ENCODE measurements at regions not wholly inside any gene's neighbourhood (a gene's known extent, or its start where the extent isn't known, plus 50 kb on each side); places are given as distances from the start of the nearest gene placed in this dataset.

GRCh38 chr5:118199801-118200200, 788.5 kb downstream of the DTWD2 start:
- Histone ChIP-seq H3K36me3 (replicated peaks; ENCODE audit: insufficient read depth, low read length) (no peaks in the 10 kb centered on the region), H3K27me3 (replicated peaks; ENCODE audit: insufficient read depth, low read length) (no peaks in the 10 kb centered on the region), H3K4me2 (ENCODE audit: low read depth, low read length) (no peak overlapping the region), H3K4me3 (ENCODE audit: low read length) (no peak overlapping the region), H3K9me3 (replicated peaks; ENCODE audit: insufficient read depth, low read length) (no peaks in the 10 kb centered on the region), H3K9ac (ENCODE audit: low read length) (no peak overlapping the region), H3F3A (ENCODE audit: insufficient read depth, low read length) (no peaks in the 10 kb centered on the region), H3K27ac (ENCODE audit: low read length) (no peak overlapping the region), H2AFZ (ENCODE audit: low read length) (no peak overlapping the region), H3K9me2 (replicated peaks; ENCODE audit: insufficient read depth, low read length) (no peaks in the 10 kb centered on the region), H4K20me1 (ENCODE audit: insufficient read depth, low read length) (no peaks in the 10 kb centered on the region), H3K79me2 (ENCODE audit: low read length) (no peaks in the 10 kb centered on the region), H3K4me1 (ENCODE audit: low read length) (no peaks in the 10 kb centered on the region)
- TF ChIP-seq EZH2 (optimal IDR thresholded peaks at IDR 0.05; ENCODE audit: low read depth, low read length) (no peak), CTCF (IDR thresholded peaks at IDR 0.05; ENCODE audit: low read length) (no peak), EZH2phosphoT487 (IDR thresholded peaks at IDR 0.05; ENCODE audit: low read length) (no peak)
- DNase-seq, result no peak

GRCh38 chr5:118196229-118196628, 792.1 kb downstream of the DTWD2 start:
- H3K4me3 ChIP-seq (ENCODE audit: low read length), result no peak overlapping the region
- no peaks in the 10 kb centered on the region for H4K20me1 ChIP-seq (ENCODE audit: insufficient read depth, low read length)
- no peaks in the 10 kb centered on the region for H3K79me2 ChIP-seq (ENCODE audit: low read length)
- TF ChIP-seq EZH2phosphoT487 (IDR thresholded peaks at IDR 0.05; ENCODE audit: low read length) (no peak), EZH2 (optimal IDR thresholded peaks at IDR 0.05; ENCODE audit: low read depth, low read length) (no peak), CTCF (IDR thresholded peaks at IDR 0.05; ENCODE audit: low read length) (no peak)
- no peaks in the 10 kb centered on the region for H3K36me3 ChIP-seq (replicated peaks; ENCODE audit: insufficient read depth, low read length)
- H3K4me2 ChIP-seq (ENCODE audit: low read depth, low read length), result no peak overlapping the region
- H3K9me3 ChIP-seq (replicated peaks; ENCODE audit: insufficient read depth, low read length), result no peaks in the 10 kb centered on the region
- no peaks in the 10 kb centered on the region; the same call in 1 of the 2 replicates for H3F3A ChIP-seq (ENCODE audit: insufficient read depth, low read length)
- H2AFZ ChIP-seq (ENCODE audit: low read length), result no peak overlapping the region
- no peak for DNase-seq
- no peaks in the 10 kb centered on the region for H3K27me3 ChIP-seq (replicated peaks; ENCODE audit: insufficient read depth, low read length)
- H3K9ac ChIP-seq (ENCODE audit: low read length), result no peak overlapping the region
- no peaks in the 10 kb centered on the region for H3K4me1 ChIP-seq (ENCODE audit: low read length)
- no peak overlapping the region for H3K27ac ChIP-seq (ENCODE audit: low read length)
- H3K9me2 ChIP-seq (replicated peaks; ENCODE audit: insufficient read depth, low read length), result no peaks in the 10 kb centered on the region

DNA sequence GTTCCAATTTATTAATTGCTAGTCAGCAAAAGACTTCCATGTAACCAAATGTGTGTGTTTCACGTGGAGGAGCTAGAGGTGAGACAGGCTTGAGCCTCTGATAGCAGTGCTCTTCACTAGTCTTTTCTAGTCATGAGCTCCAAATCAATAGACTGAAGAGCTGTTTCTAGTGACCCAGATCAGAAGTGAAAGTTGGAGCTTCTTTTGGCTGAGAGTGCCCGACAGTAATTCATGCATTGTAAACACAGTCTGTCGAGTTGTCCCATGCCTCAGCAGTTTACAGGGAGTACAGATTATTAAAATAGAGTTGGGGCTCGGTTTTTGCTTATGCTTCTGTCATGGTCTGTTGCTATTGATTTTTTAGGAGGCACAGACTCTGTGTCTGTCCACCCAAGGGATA, 793.1 kb downstream of the DTWD2 start:
- no peak overlapping the region for H3K4me2 ChIP-seq (ENCODE audit: low read depth, low read length)
- no peaks in the 10 kb centered on the region for H3K4me1 ChIP-seq (ENCODE audit: low read length)
- H3K27ac ChIP-seq (ENCODE audit: low read length), result no peak overlapping the region
- H3K4me3 ChIP-seq (ENCODE audit: low read length), result no peak overlapping the region
- TF ChIP-seq CTCF (IDR thresholded peaks at IDR 0.05; ENCODE audit: low read length) (no peak), EZH2 (optimal IDR thresholded peaks at IDR 0.05; ENCODE audit: low read depth, low read length) (no peak), EZH2phosphoT487 (IDR thresholded peaks at IDR 0.05; ENCODE audit: low read length) (no peak)
- no peak for DNase-seq
- H3F3A ChIP-seq (ENCODE audit: insufficient read depth, low read length), result no peaks in the 10 kb centered on the region; the same call in 1 of the 2 replicates
- H4K20me1 ChIP-seq (ENCODE audit: insufficient read depth, low read length), result no peaks in the 10 kb centered on the region
- no peaks in the 10 kb centered on the region for H3K36me3 ChIP-seq (replicated peaks; ENCODE audit: insufficient read depth, low read length)
- H3K9me2 ChIP-seq (replicated peaks; ENCODE audit: insufficient read depth, low read length), result no peaks in the 10 kb centered on the region
- no peaks in the 10 kb centered on the region for H3K27me3 ChIP-seq (replicated peaks; ENCODE audit: insufficient read depth, low read length)
- no peaks in the 10 kb centered on the region for H3K9me3 ChIP-seq (replicated peaks; ENCODE audit: insufficient read depth, low read length)
- no peak overlapping the region for H2AFZ ChIP-seq (ENCODE audit: low read length)
- no peak overlapping the region for H3K9ac ChIP-seq (ENCODE audit: low read length)
- H3K79me2 ChIP-seq (ENCODE audit: low read length), result no peaks in the 10 kb centered on the region
